ELF-1 (cell line): ENCODE measurements at regions not wholly inside any gene's neighbourhood (a gene's known extent, or its start where the extent isn't known, plus 50 kb on each side); places are given as distances from the start of the nearest gene placed in this dataset.
A peak's percentile ranks its signal among the peaks of the same experiment; 100 is the strongest.

Experiments used
- DNase-seq: peaks from one replicate; pipeline ENCODE4 v3.0.0-alpha.2; 2016; ENCODE audit warnings: low read depth, low spot score

DNA sequence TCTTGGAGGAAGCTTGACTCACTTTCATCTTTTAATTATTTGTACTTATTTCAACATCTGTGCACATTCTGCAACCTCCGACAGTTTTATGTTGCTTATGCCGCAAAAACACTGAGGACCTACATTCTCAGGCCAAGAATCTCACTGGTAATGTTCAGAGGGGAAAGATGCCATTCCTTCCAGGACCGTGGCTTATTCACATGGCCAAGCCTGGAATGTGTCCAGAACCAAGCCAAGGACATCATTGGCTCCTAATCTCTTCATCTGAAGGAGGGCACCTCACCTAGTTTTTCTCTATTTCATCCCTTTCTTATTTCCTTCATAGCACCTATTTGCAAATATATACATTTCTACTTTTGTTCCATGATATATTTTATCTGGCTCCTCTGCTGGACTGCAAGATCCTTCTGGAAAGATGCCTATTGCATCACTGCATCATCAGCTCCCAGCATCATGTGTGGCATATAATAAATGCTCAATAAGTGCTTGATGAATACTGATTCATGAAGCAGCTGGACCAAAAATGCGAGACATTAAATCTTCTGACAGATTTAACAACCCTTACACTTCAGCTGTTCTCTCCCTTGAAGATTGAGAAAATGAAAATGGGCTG, 377.1 kb downstream of the TNS1 start:
- DNase-seq = no peak

- DNase-seq = no peak
These were observed 379.4 kb downstream of the TNS1 start for GRCh38 chr2:217623281-217623912.

DNA sequence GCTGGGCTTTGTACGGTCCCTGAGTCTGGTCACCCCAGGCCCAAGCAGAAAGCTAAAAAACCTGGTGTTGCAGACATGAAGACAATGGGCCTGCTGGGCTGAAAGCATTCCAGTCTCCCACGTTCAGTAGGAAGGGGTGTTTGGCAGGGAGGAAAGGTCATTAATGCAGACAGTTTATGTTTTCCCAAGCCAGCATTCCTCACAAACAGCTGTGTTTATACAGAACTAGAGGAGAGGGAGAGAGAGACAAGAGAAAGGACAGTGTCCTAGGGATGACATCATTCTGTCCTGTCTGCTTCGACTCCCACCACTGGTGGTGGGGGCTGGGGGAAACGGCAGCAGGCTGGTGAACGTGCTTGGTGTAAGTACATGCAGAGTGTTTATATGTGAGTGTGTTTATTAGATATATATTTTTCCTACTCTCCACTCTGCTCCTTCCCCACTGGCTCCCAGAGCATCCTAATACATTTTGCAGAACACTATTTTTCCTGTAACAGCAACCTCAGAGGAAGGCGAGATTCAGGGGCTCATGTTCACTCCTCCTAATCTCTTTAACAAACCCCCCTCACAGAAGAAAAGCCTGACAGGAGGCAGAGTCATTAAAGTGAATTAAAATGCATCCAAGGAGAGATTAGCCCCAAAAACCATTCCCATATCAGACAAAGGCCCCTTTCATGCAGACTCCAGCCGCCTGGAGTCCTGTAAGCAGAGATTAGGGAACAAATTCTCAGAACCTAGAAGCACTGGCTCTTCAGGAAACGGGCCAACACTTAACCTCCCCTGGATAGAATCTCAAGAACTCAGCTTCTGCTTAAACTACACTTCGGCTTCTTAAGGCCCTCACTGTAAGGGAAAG, 380.4 kb downstream of the TNS1 start:
- DNase-seq = peak; percentile 89

GRCh38 chr2:217621391-217621801, 381.4 kb downstream of the TNS1 start:
- no peak for DNase-seq

GRCh38 chr2:217618744-217619143, 384.1 kb downstream of the TNS1 start:
- no peak for DNase-seq

- DNase-seq = no peak
These were observed 385.2 kb downstream of the TNS1 start for GRCh38 chr2:217617616-217618022.

DNA sequence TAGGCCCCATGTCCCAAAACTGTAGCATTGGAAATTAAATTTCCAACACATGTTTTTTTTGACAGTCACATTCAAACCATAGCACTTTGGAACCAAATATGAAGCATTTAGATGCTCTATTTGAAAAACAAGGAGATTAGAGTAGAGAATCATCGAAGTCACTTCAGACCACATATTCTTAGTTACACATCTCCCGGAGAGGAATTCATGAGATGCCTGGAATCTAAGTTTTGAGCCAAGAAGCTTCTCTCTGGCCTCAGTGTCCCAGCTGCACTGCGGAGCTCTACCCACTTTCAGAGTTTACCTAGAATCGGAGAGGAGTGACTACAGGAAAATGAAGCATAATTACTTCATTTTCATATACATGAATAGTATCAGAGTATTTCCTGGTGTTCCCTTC, 385.9 kb downstream of the TNS1 start:
- DNase-seq = no peak

DNA sequence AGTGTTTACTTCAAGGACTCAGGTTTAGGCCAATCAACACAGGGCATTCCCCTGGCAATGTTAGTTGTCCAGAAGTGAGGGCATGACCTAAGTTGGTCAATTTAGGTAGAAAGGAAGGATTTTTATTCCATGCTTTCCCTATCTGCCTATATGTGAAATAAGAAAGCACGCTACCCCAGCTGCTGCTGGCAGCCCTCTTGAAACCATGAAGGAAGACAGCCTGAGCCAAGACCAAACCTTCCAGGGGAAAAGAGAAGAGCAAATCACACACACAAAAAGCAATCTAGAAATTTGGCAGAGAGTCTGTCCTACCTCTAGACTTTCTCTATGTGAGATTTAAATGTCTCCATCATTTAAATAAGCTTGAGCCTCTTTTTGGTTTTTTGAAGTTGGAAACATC, 387.6 kb downstream of the TNS1 start:
- no peak for DNase-seq

- no peak for DNase-seq
These were observed 388.3 kb downstream of the TNS1 start for GRCh38 chr2:217614498-217614897.

DNA sequence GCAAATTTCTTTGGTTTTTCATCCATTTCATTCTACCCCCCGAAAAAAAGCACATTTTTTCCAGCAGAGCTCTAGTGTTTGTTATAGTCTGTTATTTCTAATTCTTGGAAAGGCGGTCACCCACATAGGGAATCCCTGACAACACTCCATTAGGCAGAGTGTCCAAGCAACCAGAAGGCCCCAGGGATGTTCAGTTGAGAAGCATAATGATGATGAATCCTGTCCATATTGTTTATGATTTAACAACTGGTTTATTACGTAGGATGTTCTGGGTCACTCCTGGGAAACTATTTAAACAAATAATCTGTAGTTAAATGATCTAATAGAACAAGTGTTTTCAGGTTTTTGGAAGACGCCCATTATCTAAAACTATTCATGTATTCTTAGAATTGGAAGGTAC, 388.7 kb downstream of the TNS1 start:
- DNase-seq = no peak

DNA sequence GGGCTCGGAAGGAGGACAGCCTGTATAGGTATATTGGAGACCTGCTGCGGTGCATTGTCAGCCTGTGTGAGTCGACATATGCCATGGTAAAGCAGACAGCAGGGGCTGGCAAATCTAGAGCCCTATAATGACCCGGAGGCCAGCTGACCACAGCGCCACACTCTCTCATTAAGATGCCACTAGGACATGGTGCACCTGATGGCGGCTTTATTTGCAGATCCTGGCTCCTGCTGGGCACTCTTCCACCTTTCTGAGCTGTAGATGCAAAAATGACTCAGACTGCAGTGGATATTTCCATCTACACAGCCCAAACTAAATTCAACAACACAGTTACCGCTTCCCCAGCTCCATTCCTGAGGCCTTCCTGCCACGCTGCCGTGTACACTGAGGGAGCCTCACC, 389.9 kb downstream of the TNS1 start:
- DNase-seq = no peak

DNA sequence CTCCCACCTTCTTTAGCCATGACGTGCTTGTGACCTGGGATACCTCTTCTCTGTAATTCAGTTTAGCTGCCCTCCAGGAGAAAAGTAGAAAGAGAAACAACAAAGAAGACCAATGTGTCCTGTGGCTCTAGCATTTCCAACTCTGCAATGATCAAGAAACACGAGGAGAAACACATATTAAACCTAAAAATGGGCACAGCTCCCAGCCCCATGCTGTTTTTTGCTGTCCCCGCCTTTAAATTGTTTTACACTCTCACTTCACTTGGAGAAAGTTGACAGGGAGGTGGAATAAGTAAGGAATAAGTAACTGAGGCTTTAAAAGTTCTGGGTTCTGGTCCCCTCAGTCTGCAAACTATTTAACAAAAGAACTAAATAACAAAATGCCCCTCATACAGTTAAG, 390.6 kb downstream of the TNS1 start:
- DNase-seq = no peak

DNA sequence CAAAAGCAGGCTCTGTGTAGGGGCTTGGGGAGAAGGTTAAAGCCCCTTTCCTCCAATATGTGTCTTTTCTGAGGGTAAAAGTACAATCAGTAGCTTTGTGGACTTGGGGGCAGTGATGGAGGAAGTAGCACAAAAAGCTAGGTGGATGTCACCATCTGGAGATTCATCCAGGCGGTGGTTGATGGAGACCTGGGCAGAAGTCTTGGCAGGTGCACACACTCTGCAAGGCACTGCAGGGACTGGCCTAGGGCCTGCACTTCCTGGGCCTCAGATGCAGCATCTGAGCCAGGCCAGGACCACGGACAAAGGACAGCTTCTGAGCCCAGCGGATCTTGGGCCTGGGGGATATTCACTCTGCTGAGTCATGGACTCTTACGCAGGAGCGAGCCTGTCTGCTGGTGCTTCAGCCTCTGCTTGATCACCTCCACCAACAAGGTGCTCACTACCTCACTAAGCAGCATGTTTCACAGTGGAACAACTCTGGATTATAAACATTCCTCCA, 391.1 kb downstream of the TNS1 start:
- DNase-seq = peak; percentile 45

GRCh38 chr2:217611056-217611455, 391.7 kb downstream of the TNS1 start:
- DNase-seq = no peak

GRCh38 chr2:217610401-217610814, 392.4 kb downstream of the TNS1 start:
- no peak for DNase-seq

DNA sequence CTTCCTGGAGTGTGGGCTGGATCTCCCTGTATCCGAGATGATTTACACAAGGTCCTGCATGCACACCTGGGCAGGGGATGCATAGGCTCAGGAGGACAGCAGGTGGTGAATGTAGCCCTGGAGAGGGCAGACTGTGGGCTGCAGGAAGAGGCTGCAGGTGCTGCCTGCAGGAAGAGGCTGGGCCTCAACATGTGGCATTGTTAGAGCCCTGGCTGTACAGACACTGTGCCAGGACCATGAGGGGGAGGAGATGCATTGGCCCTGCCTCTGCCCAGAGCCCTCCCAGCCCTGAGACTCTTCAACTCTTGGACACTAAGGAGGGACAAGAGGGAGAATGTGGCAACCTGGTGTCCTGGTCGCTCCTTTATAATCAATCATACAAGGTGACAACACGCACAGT, 392.8 kb downstream of the TNS1 start:
- no peak for DNase-seq

DNA sequence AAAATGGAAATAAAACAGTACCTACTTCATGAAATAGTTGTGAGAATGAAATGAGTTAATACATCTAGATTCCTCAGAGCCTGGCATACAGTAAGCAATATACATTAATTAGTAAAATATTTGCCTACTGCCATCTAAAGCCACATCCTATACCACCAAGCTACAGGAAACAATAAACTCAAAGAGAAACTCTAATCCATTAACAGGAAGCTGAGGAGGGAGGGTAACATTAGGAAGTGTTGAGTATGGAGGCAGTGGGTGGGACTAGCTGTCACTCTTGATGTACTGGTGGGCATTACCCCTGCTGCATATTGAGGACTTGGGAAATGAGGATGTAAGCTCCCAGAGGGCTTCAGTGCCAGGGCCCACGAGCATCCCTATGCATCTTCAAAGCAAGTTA, 396.5 kb downstream of the TNS1 start:
- no peak for DNase-seq

DNA sequence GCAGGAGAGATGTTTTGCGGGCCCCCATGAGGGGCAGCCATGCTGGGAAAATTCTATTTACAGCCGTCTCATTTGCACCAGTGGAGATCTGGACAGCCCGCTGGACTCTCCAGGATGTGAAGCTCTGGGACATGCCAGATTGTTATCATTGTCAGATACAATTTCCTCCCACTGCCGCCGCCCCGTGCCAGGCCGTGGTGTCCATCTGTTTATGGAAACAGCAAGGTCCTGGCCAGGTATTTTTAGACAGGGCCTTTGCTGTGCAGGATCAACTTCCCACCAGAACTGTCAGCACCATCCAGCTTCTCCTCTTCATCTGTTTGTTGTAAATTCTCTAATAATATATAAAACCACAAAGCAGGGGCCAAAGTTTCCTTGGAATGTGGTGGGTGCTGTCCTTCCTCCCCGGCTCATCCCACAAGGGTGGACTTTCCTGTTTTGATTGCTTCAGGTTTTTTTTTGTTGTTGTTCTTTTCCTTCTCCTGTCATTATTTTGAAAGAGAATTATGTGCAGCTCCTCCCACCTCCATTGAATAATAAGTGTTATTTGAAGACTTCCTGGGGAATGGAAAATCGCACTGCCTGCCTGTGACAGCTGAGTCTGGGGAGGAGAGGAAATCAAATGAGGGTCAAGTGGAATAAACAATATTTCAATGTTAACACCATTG, 398.1 kb downstream of the TNS1 start:
- peak; percentile 21 for DNase-seq

GRCh38 chr2:217601601-217602000, 401.2 kb downstream of the TNS1 start:
- no peak for DNase-seq

- DNase-seq = peak; percentile 52
These were observed 402.9 kb downstream of the TNS1 start for GRCh38 chr2:217599906-217600305.

DNA sequence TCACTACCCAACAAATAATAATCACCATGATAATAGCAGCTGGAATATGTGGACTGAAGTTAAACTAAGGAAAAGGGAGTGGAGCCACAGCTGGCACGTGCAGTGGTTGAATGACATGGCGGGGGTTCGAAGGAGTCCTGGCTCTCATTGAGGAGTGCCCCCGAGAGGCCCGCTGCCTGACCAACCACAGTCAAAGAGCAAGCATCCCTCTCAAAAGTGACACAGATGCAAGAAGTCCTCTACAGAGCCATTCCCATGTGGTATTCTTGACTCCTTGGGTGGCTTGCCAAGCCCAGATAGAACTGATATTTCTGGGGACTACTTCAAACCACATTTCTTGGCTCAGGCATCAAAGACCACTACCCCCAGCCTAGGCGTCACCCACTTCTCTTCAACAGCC, 405.1 kb downstream of the TNS1 start:
- DNase-seq = no peak

GRCh38 chr2:217597145-217597544, 405.6 kb downstream of the TNS1 start:
- no peak for DNase-seq
